ENCODE measurements at regions not wholly inside any gene's neighbourhood (a gene's known extent, or its start where the extent isn't known, plus 50 kb on each side); places are given as distances from the start of the nearest gene placed in this dataset.

GRCh38 chr2:217601601-217602000, 401.2 kb downstream of the TNS1 start:
- FAIRE-seq: no peak
- Histone ChIP-seq H4K20me1 (ENCODE audit: control insufficient read depth, extremely low read depth, insufficient read depth, low read length) (no peaks in the 10 kb centered on the region), H3K9ac (ENCODE audit: control insufficient read depth, extremely low read depth, insufficient read depth, low read length) (no peak overlapping the region), H3K4me3 (ENCODE audit: control insufficient read depth in 2 of 3, extremely low read depth in 1 of 3, insufficient read depth in 2 of 3, low read depth in 1 of 3, low read length in 3 of 3) (no peak overlapping the region), H3K9me1 (ENCODE audit: control insufficient read depth, extremely low read depth, insufficient read depth, low read length) (no peaks in the 10 kb centered on the region), H3K4me1 (ENCODE audit: control insufficient read depth, extremely low read depth, insufficient read depth, low read length) (no peaks in the 10 kb centered on the region), H3K4me2 (ENCODE audit: control insufficient read depth, extremely low read depth, insufficient read depth, low read depth, low read length) (no peak overlapping the region), H3K27ac (ENCODE audit: control insufficient read depth, insufficient read depth, low read length) (no peak overlapping the region), H3K27me3 (ENCODE audit: control insufficient read depth, extremely low read depth, insufficient read depth, low read length) (no peaks in the 10 kb centered on the region), H3K9me3 (ENCODE audit: control insufficient read depth, low read depth, low read length) (no peaks in the 10 kb centered on the region), H3K36me3 (ENCODE audit: control insufficient read depth in 2 of 2, extremely low read depth in 1 of 2, insufficient read depth in 2 of 2, low read length in 2 of 2) (no peaks in the 10 kb centered on the region), H3K79me2 (ENCODE audit: control insufficient read depth, insufficient read depth, low read length) (no peaks in the 10 kb centered on the region), H2AFZ (ENCODE audit: control insufficient read depth, low read length) (no peak overlapping the region)
- TF ChIP-seq CTCF (optimal IDR thresholded peaks at IDR 0.05 in 1 of 3, IDR thresholded peaks at IDR 0.05 in 1 of 3, conservative IDR thresholded peaks at IDR 0.05 in 1 of 3; ENCODE audit: extremely low read depth in 1 of 3, insufficient read depth in 2 of 3, low read length in 3 of 3): no peak
- TF ChIP-seq EZH2 (IDR thresholded peaks at IDR 0.05; ENCODE audit: low read length): no peak
- dilution Hi-C loops (cut with MboI; ENCODE audit: extremely low pct_ligation_motif_present, low sequenced_read_pairs): no loop called here
- no peak for DNase-seq (ENCODE audit: low read depth, low spot score)

GRCh38 chr2:217599906-217600305, 402.9 kb downstream of the TNS1 start:
- Histone ChIP-seq H3K79me2 (ENCODE audit: control insufficient read depth, insufficient read depth, low read length) (no peaks in the 10 kb centered on the region), H3K4me2 (ENCODE audit: control insufficient read depth, extremely low read depth, insufficient read depth, low read depth, low read length) (no peak overlapping the region), H3K9ac (ENCODE audit: control insufficient read depth, extremely low read depth, insufficient read depth, low read length) (no peak overlapping the region), H3K4me1 (ENCODE audit: control insufficient read depth, extremely low read depth, insufficient read depth, low read length) (no peaks in the 10 kb centered on the region), H2AFZ (ENCODE audit: control insufficient read depth, low read length) (no peak overlapping the region), H3K27ac (ENCODE audit: control insufficient read depth, insufficient read depth, low read length) (no peak overlapping the region), H3K36me3 (ENCODE audit: control insufficient read depth in 2 of 2, extremely low read depth in 1 of 2, insufficient read depth in 2 of 2, low read length in 2 of 2) (no peaks in the 10 kb centered on the region), H3K9me1 (ENCODE audit: control insufficient read depth, extremely low read depth, insufficient read depth, low read length) (no peaks in the 10 kb centered on the region), H3K9me3 (ENCODE audit: control insufficient read depth, low read depth, low read length) (no peaks in the 10 kb centered on the region), H3K4me3 (ENCODE audit: control insufficient read depth in 2 of 3, extremely low read depth in 1 of 3, insufficient read depth in 2 of 3, low read depth in 1 of 3, low read length in 3 of 3) (no peak overlapping the region), H3K27me3 (ENCODE audit: control insufficient read depth, extremely low read depth, insufficient read depth, low read length) (peaks cover 3% of the 10 kb centered on the region), H4K20me1 (ENCODE audit: control insufficient read depth, extremely low read depth, insufficient read depth, low read length) (no peaks in the 10 kb centered on the region)
- dilution Hi-C loops (cut with MboI; ENCODE audit: extremely low pct_ligation_motif_present, low sequenced_read_pairs): no loop called here
- FAIRE-seq (no peak), DNase-seq (ENCODE audit: low read depth, low spot score) (no peak)
- TF ChIP-seq CTCF (optimal IDR thresholded peaks at IDR 0.05 in 1 of 3, IDR thresholded peaks at IDR 0.05 in 1 of 3, conservative IDR thresholded peaks at IDR 0.05 in 1 of 3; ENCODE audit: extremely low read depth in 1 of 3, insufficient read depth in 2 of 3, low read length in 3 of 3): no peak
- no peak for TF ChIP-seq EZH2 (IDR thresholded peaks at IDR 0.05; ENCODE audit: low read length)

All from keratinocyte (primary cell).